Keratinocyte (primary cell): ENCODE measurements at regions not wholly inside any gene's neighbourhood (a gene's known extent, or its start where the extent isn't known, plus 50 kb on each side); places are given as distances from the start of the nearest gene placed in this dataset.

Experiments
- CTCF ChIP-seq, 3 experiments: IDR thresholded peaks in 1 of 3; conservative IDR thresholded peaks in 1 of 3; optimal IDR thresholded peaks in 1 of 3; 2 replicates in 2 of 3; 3 replicates in 1 of 3; pipeline versions ENCODE3 to v1.5.1; 2011; ENCODE audit warnings: low read length in 3 of 3, mild to moderate bottlenecking in 3 of 3, moderate library complexity in 2 of 3, control low read depth in 1 of 3, inconsistent platforms in 1 of 3; ENCODE audit not compliant: insufficient read depth in 2 of 3; ENCODE audit errors: extremely low read depth in 1 of 3
- EZH2 ChIP-seq: IDR thresholded peaks from one replicate; pipeline ENCODE4 v1.6.1; 2012; ENCODE audit warnings: inconsistent platforms, mild to moderate bottlenecking, low read length, moderate library complexity

- TF ChIP-seq CTCF (optimal IDR thresholded peaks at IDR 0.05 in 1 of 3, IDR thresholded peaks at IDR 0.05 in 1 of 3, conservative IDR thresholded peaks at IDR 0.05 in 1 of 3; ENCODE audit: extremely low read depth in 1 of 3, insufficient read depth in 2 of 3, low read length in 3 of 3) = no peak
- no peak for TF ChIP-seq EZH2
Measured at GRCh38 chr5:10903786-10904560, 142.9 kb upstream of the DAP start.
